ENCODE measurements at regions not wholly inside any gene's neighbourhood (a gene's known extent, or its start where the extent isn't known, plus 50 kb on each side); places are given as distances from the start of the nearest gene placed in this dataset.
A peak's percentile ranks its signal among the peaks of the same experiment; 100 is the strongest.

GRCh38 chr2:199707593-199708185, 143.3 kb downstream of the FTCDNL1 start:
- no peak overlapping the region for H3K4me3 ChIP-seq (ENCODE audit: low read depth, low read length, poor library complexity, severe bottlenecking)
- DNase-seq (ENCODE audit: low spot score) = no peak
- H3K9me2 ChIP-seq (ENCODE audit: insufficient read depth, low read length) = no peaks in the 10 kb centered on the region
- no peaks in the 10 kb centered on the region for H4K20me1 ChIP-seq (ENCODE audit: insufficient read depth, low read length)
- H3K9me3 ChIP-seq (ENCODE audit: low read length) = peaks cover 9% of the 10 kb centered on the region; the same call in 1 of the 2 replicates
- POLR2A ChIA-PET = no interaction called here
- H3K79me2 ChIP-seq (ENCODE audit: insufficient read depth, low read depth, low read length) = no peaks in the 10 kb centered on the region
- H3K36me3 ChIP-seq (ENCODE audit: insufficient read depth, low read length) = no peaks in the 10 kb centered on the region
- BruUV-seq (replicated peaks) = no TSS peak
- no peak overlapping the region for H3K27ac ChIP-seq (ENCODE audit: low read depth, low read length, poor library complexity, severe bottlenecking)
- no peak overlapping the region for H3K4me2 ChIP-seq (ENCODE audit: low read length)
- intact Hi-C loops (cut with micrococcal nuclease; ENCODE audit: unreplicated experiment) = no loop called here
- TF ChIP-seq EZH2phosphoT487 (IDR thresholded peaks at IDR 0.05; ENCODE audit: borderline replicate concordance, low read depth, low read length) (no peak), CTCF (conservative IDR thresholded peaks at IDR 0.05; ENCODE audit: low read length) (no peak)
- H2AFZ ChIP-seq (ENCODE audit: low read length) = no peak overlapping the region
- no peaks in the 10 kb centered on the region for H3K4me1 ChIP-seq (ENCODE audit: insufficient read depth, low read length, poor library complexity, severe bottlenecking)
- CTCF ChIA-PET (ENCODE audit: unreplicated experiment) = no interaction called here

- Histone ChIP-seq H2AFZ (ENCODE audit: low read length) (no peak overlapping the region), H3K9me3 (ENCODE audit: low read length) (peaks cover 9% of the 10 kb centered on the region; the same call in 1 of the 2 replicates), H3K79me2 (ENCODE audit: insufficient read depth, low read depth, low read length) (no peaks in the 10 kb centered on the region), H3K36me3 (ENCODE audit: insufficient read depth, low read length) (no peaks in the 10 kb centered on the region), H3K4me2 (ENCODE audit: low read length) (no peak overlapping the region), H3K9me2 (ENCODE audit: insufficient read depth, low read length) (no peaks in the 10 kb centered on the region), H3K4me1 (ENCODE audit: insufficient read depth, low read length, poor library complexity, severe bottlenecking) (no peaks in the 10 kb centered on the region), H3K27ac (ENCODE audit: low read depth, low read length, poor library complexity, severe bottlenecking) (no peak overlapping the region), H3K4me3 (ENCODE audit: low read depth, low read length, poor library complexity, severe bottlenecking) (no peak overlapping the region), H4K20me1 (ENCODE audit: insufficient read depth, low read length) (no peaks in the 10 kb centered on the region)
- BruUV-seq (replicated peaks) = no TSS peak
- intact Hi-C loops (cut with micrococcal nuclease; ENCODE audit: unreplicated experiment) = loop anchor here (2.0 kb wide), 1 partner anchor 235 kb away; no protein-coding TSS in a partner anchor
- no peak for DNase-seq (ENCODE audit: low spot score)
- POLR2A ChIA-PET = no interaction called here
- CTCF ChIA-PET (ENCODE audit: unreplicated experiment) = no interaction called here
- TF ChIP-seq CTCF (conservative IDR thresholded peaks at IDR 0.05; ENCODE audit: low read length) (no peak), EZH2phosphoT487 (IDR thresholded peaks at IDR 0.05; ENCODE audit: borderline replicate concordance, low read depth, low read length) (no peak)
Measured at GRCh38 chr2:199705538-199705937, 145.5 kb downstream of the FTCDNL1 start.

GRCh38 chr2:199704358-199705238, 146.4 kb downstream of the FTCDNL1 start:
- Histone ChIP-seq H3K36me3 (ENCODE audit: insufficient read depth, low read length) (no peaks in the 10 kb centered on the region), H3K9me3 (ENCODE audit: low read length) (peaks cover 9% of the 10 kb centered on the region; the same call in 1 of the 2 replicates), H3K79me2 (ENCODE audit: insufficient read depth, low read depth, low read length) (no peaks in the 10 kb centered on the region), H3K27ac (ENCODE audit: low read depth, low read length, poor library complexity, severe bottlenecking) (no peak overlapping the region), H2AFZ (ENCODE audit: low read length) (no peak overlapping the region), H3K4me3 (ENCODE audit: low read depth, low read length, poor library complexity, severe bottlenecking) (no peak overlapping the region), H4K20me1 (ENCODE audit: insufficient read depth, low read length) (no peaks in the 10 kb centered on the region), H3K9me2 (ENCODE audit: insufficient read depth, low read length) (no peaks in the 10 kb centered on the region), H3K4me1 (ENCODE audit: insufficient read depth, low read length, poor library complexity, severe bottlenecking) (no peaks in the 10 kb centered on the region), H3K4me2 (ENCODE audit: low read length) (no peak overlapping the region)
- DNase-seq (ENCODE audit: low spot score) = peak; percentile 49
- TF ChIP-seq EZH2phosphoT487 (IDR thresholded peaks at IDR 0.05; ENCODE audit: borderline replicate concordance, low read depth, low read length) (no peak), CTCF (conservative IDR thresholded peaks at IDR 0.05; ENCODE audit: low read length) (peak; percentile 80)
- CTCF ChIA-PET (ENCODE audit: unreplicated experiment) = no interaction called here
- intact Hi-C loops (cut with micrococcal nuclease; ENCODE audit: unreplicated experiment) = loop anchor here (2.0 to 5.0 kb wide), 2 partner anchors 158 to 236 kb away; no protein-coding TSS in a partner anchor
- no TSS peak for BruUV-seq (replicated peaks)
- POLR2A ChIA-PET = no interaction called here

Measured in OCI-LY7 (cell line).